SJSA1 (cell line): ENCODE measurements at regions not wholly inside any gene's neighbourhood (a gene's known extent, or its start where the extent isn't known, plus 50 kb on each side); places are given as distances from the start of the nearest gene placed in this dataset.
"Not testable (repeated sequence)": the region's sequence is repeated elsewhere in the genome, so short reads cannot be mapped to it uniquely, and the experiment has no call there.

Source experiments
- DNase-seq, 2 experiments: peaks; one replicate each; pipeline ENCODE4 v3.0.0-alpha.2; 2015 to 2020; ENCODE audit warnings: low spot score in 2 of 2, low read depth in 1 of 2
- H3K27ac ChIP-seq: fragments of 250-450 bp; sonication (Bioruptor Pico); 2 replicates; pipeline ENCODE4 v1.5.1; 2020; ENCODE audit warnings: mild to moderate bottlenecking, moderate library complexity
- H3K27me3 ChIP-seq: fragments of 250-450 bp; sonication (Bioruptor Pico); replicated peaks from 2 replicates; pipeline ENCODE4 v1.5.1; 2020; ENCODE audit warnings: mild to moderate bottlenecking, moderate library complexity
- H3K36me3 ChIP-seq: fragments of 250-450 bp; sonication (Bioruptor Pico); 2 replicates; pipeline ENCODE4 v1.5.1; 2020; ENCODE audit warnings: mild to moderate bottlenecking
- H3K4me1 ChIP-seq: fragments of 250-450 bp; sonication (Bioruptor Pico); replicated peaks from 2 replicates; pipeline ENCODE4 v1.6.1; 2021; ENCODE audit warnings: mild to moderate bottlenecking
- H3K4me3 ChIP-seq: fragments of 250-450 bp; sonication (Bioruptor Pico); 2 replicates; pipeline ENCODE4 v1.5.1; 2020; ENCODE audit warnings: mild to moderate bottlenecking
- H3K9me3 ChIP-seq: fragments of 250-450 bp; sonication (Bioruptor Pico); replicated peaks from 2 replicates; pipeline ENCODE4 v1.5.1; 2020; ENCODE audit warnings: mild to moderate bottlenecking

GRCh38 chr12:23099604-23100003, 474.6 kb downstream of the ETNK1 start:
- no peaks in the 10 kb centered on the region for H3K9me3 ChIP-seq
- no peaks in the 10 kb centered on the region; the same call in 1 of the 2 replicates for H3K27me3 ChIP-seq
- no peaks in the 10 kb centered on the region for H3K4me1 ChIP-seq
- no peaks in the 10 kb centered on the region for H3K36me3 ChIP-seq
- no peak overlapping the region for H3K4me3 ChIP-seq
- no peak for DNase-seq
- no peak overlapping the region for H3K27ac ChIP-seq

- no peak overlapping the region for H3K4me3 ChIP-seq
- no peaks in the 10 kb centered on the region; the same call in 1 of the 2 replicates for H3K27me3 ChIP-seq
- no peaks in the 10 kb centered on the region for H3K9me3 ChIP-seq
- DNase-seq, result no peak
- H3K4me1 ChIP-seq, result no peaks in the 10 kb centered on the region
- H3K36me3 ChIP-seq, result no peaks in the 10 kb centered on the region
- no peak overlapping the region for H3K27ac ChIP-seq
Observed at GRCh38 chr12:23108957-23109356, 484.0 kb downstream of the ETNK1 start.

GRCh38 chr12:23113781-23114180, 488.8 kb downstream of the ETNK1 start:
- Histone ChIP-seq H3K4me3 (no peak overlapping the region), H3K36me3 (no peaks in the 10 kb centered on the region), H3K9me3 (no peaks in the 10 kb centered on the region), H3K27me3 (0 out of 2 replicates have a peak, but pooled peaks cover 3% of the 10 kb centered on the region), H3K27ac (no peak overlapping the region), H3K4me1 (no peaks in the 10 kb centered on the region)
- no peak for DNase-seq

- no peaks in the 10 kb centered on the region for H3K4me1 ChIP-seq
- H3K4me3 ChIP-seq, result no peak overlapping the region
- H3K9me3 ChIP-seq, result no peaks in the 10 kb centered on the region
- no peaks in the 10 kb centered on the region for H3K36me3 ChIP-seq
- DNase-seq, result no peak
- 0 out of 2 replicates have a peak, but pooled peaks cover 3% of the 10 kb centered on the region for H3K27me3 ChIP-seq
- no peak overlapping the region for H3K27ac ChIP-seq
Observed at GRCh38 chr12:23115984-23116383, 491.0 kb downstream of the ETNK1 start.

- H3K27ac ChIP-seq, result no peak overlapping the region
- no peaks in the 10 kb centered on the region for H3K36me3 ChIP-seq
- H3K4me3 ChIP-seq, result no peak overlapping the region
- no peaks in the 10 kb centered on the region for H3K9me3 ChIP-seq
- H3K4me1 ChIP-seq, result no peaks in the 10 kb centered on the region
- no peaks in the 10 kb centered on the region for H3K27me3 ChIP-seq
- DNase-seq, result no peak
Observed at GRCh38 chr12:23126794-23127193, 501.8 kb downstream of the ETNK1 start.

DNA sequence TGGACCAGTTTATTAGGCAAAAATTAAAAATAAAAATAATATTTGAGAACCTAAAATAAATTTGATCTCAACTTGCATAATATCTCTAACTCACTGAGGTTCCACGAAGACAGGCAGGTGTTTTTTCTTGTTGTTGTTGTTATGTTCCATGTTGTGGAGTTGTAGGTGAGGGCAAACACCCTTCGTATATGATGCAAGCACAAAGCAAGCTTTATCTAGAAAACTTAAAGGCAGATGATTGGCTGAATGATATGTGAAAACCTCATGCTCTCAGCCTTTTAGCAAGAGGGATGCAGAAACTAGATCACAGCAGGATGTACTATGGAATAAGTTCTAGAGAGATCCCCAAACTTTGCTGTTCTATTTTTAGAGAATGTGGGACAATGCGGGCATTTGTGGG, 502.7 kb downstream of the ETNK1 start:
- no peak overlapping the region for H3K4me3 ChIP-seq
- no peaks in the 10 kb centered on the region for H3K27me3 ChIP-seq
- no peaks in the 10 kb centered on the region for H3K9me3 ChIP-seq
- no peaks in the 10 kb centered on the region for H3K4me1 ChIP-seq
- no peaks in the 10 kb centered on the region for H3K36me3 ChIP-seq
- no peak overlapping the region for H3K27ac ChIP-seq
- no peak for DNase-seq

- DNase-seq, result no peak
- no peak overlapping the region for H3K27ac ChIP-seq
- no peaks in the 10 kb centered on the region for H3K27me3 ChIP-seq
- no peaks in the 10 kb centered on the region for H3K36me3 ChIP-seq
- H3K9me3 ChIP-seq, result no peaks in the 10 kb centered on the region
- no peaks in the 10 kb centered on the region for H3K4me1 ChIP-seq
- H3K4me3 ChIP-seq, result no peak overlapping the region
Observed at GRCh38 chr12:23128462-23128861, 503.5 kb downstream of the ETNK1 start.

DNA sequence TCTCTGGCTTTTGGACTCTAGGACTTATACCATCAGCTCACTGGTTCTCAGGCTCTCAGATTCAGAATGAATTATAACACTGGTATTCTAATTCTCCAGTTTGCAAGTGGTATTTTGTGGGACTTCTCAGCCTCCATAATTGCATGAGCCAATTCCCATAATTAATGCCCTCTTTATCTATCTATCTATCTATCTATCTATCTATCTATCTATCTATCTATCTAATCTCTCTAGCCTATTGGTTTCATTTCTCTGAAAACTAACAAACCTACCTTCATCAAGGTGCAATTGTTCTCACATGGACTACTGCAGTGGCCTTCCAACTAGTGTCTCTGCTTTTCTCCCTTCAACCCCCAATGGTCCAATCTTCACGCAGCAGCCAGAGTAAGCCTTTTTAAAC, 507.4 kb downstream of the ETNK1 start:
- Histone ChIP-seq H3K4me1 (no peaks in the 10 kb centered on the region), H3K27me3 (no peaks in the 10 kb centered on the region), H3K4me3 (no peak overlapping the region), H3K9me3 (no peaks in the 10 kb centered on the region), H3K36me3 (no peaks in the 10 kb centered on the region), H3K27ac (no peak overlapping the region)
- DNase-seq, result no peak

DNA sequence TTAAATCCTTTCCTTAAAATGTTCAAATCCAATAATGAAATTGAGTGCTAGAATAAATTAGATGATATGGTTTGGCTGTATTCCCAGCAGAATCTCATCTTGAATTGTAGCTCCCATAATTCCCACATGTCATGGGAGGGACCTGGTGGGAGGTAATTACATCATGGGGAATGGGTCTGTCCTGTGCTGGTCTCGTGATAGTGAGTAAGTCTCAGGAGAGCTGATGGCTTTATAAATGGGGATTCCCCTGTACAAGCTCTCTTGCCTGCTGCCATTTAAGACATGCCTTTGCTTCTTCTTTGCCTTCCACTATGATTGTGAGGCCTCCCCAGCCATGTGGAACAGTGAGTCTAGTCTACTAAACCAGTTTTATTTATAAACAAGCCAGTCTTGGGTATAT, 508.5 kb downstream of the ETNK1 start:
- Histone ChIP-seq H3K4me3 (no peak overlapping the region), H3K27me3 (no peaks in the 10 kb centered on the region), H3K9me3 (no peaks in the 10 kb centered on the region), H3K27ac (no peak overlapping the region), H3K4me1 (no peaks in the 10 kb centered on the region), H3K36me3 (no peaks in the 10 kb centered on the region)
- no peak for DNase-seq

DNA sequence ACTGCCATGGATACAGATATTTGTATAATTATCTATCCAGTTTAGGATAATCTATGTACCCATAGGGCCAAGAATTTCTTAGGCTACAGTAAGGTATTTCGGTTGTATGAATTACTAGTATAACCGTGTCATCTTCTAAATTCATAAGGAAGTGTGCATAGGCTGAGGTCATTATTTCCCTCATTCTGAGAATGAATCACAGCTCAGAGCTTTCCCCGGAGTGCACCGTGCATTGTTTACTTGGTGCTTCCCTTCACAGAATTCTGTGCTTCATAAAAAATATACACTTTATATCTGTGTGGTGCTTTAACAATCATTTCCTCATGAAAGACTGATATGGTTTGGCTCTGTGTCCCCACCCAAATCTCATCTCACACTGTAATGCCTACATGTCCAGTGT, 514.1 kb downstream of the ETNK1 start:
- Histone ChIP-seq H3K36me3 (no peaks in the 10 kb centered on the region), H3K27ac (no peak overlapping the region), H3K9me3 (no peaks in the 10 kb centered on the region), H3K4me1 (no peaks in the 10 kb centered on the region), H3K27me3 (no peaks in the 10 kb centered on the region), H3K4me3 (no peak overlapping the region)
- no peak for DNase-seq

GRCh38 chr12:23140710-23141109, 515.7 kb downstream of the ETNK1 start:
- Histone ChIP-seq H3K36me3 (no peaks in the 10 kb centered on the region), H3K9me3 (no peaks in the 10 kb centered on the region; the same call in 1 of the 2 replicates), H3K4me1 (no peaks in the 10 kb centered on the region), H3K4me3 (no peak overlapping the region), H3K27ac (no peak overlapping the region), H3K27me3 (no peaks in the 10 kb centered on the region)
- no peak for DNase-seq

DNA sequence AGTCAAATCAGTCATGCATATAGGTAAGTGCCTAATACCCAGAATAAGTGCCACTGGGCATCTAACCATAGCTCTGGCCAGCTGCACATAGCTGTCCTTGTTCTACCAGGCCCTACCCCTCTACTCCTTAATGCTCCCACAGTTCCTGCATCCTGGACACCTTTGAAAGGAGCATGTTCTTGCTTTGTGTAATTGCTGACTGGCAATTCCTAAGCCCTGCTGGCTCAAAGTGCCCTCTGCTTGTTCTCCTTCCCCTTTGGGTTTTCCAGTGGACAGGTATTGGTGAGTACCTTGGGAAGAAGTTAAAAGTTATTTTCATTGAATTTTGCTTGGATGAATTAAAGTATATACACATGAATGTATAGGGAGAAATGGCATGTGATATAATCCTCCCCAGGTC, 516.4 kb downstream of the ETNK1 start:
- H3K36me3 ChIP-seq, result no peaks in the 10 kb centered on the region
- no peak for DNase-seq
- H3K27ac ChIP-seq, result no peak overlapping the region
- H3K4me3 ChIP-seq, result no peak overlapping the region
- no peaks in the 10 kb centered on the region for H3K4me1 ChIP-seq
- no peaks in the 10 kb centered on the region; the same call in 1 of the 2 replicates for H3K9me3 ChIP-seq
- no peaks in the 10 kb centered on the region for H3K27me3 ChIP-seq

DNA sequence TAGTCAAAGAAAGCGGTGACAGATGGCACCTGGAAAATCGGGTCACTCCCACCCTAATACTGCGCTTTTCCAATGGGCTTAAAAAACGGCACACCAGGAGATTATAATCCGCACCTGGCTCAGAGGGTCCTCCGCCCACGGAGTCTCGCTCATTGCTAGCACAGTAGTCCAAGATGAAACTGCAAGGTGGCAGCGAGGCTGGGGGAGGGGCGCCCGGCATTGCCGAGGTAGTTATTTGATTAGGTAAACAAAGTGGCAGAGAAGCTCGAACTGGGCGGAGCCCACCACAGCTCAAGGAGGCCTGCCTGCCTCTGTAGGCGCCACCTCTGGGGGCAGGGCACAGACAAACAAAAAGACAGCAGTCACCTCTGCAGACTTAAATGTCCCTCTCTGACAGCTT, 521.1 kb downstream of the ETNK1 start:
- H3K36me3 ChIP-seq, H3K27me3 ChIP-seq, H3K4me3 ChIP-seq, H3K9me3 ChIP-seq, DNase-seq, H3K27ac ChIP-seq, H3K4me1 ChIP-seq: not testable (repeated sequence)

DNA sequence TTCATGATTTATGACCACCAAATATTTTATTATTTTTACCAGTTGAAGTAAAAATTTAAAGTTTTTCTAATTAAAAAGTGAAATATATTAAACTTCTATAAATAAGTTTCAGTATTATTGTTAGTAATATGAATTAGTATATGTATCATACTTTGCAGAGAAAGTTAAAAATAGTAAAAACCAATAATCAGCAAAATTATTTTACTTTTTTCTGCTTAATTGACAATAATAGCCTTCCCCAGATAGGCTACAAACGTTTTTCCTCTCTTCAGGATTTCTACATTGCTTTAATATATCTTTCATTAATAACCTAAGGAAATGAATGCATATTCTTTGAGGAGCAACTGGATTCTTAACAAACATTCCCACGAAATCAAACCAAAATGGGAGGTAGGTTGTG, 543.5 kb downstream of the ETNK1 start:
- H3K9me3 ChIP-seq, result no peaks in the 10 kb centered on the region
- no peaks in the 10 kb centered on the region for H3K36me3 ChIP-seq
- H3K27ac ChIP-seq, result no peak overlapping the region
- no peaks in the 10 kb centered on the region for H3K4me1 ChIP-seq
- H3K4me3 ChIP-seq, result no peak overlapping the region
- H3K27me3 ChIP-seq, result no peaks in the 10 kb centered on the region
- DNase-seq, result no peak

DNA sequence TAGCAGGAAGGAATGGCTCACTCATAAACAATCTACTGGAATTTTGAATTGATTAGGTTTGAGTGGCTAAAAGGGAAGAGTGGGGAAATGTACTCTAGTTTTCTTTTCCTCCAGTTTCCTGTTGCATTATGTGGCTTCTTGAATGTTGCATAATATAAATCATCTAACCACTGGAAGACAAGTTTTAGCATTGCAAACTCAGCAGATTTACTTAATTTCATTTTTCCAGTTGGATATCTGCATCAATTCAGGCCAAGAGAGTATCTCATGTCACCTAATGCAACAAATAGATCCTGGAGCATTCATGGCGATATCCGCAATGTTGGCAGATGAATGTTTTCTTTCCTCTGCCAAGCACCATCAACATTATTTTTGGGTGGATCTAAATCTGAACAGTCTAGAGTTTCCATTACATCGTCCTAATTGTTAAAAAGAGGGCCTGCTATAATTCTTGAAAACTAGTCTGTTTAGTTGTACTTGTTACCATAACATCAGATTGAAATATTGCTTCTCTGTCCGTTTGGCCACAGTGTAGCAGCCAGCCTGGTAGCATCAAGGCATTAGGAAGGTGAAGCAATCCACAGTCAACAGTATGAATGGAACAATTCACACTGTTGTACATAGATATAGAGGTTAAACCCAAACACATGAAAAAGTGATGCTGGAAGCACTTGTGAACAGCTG, 544.2 kb downstream of the ETNK1 start:
- Histone ChIP-seq H3K4me3 (no peak overlapping the region), H3K4me1 (no peaks in the 10 kb centered on the region), H3K27ac (no peak overlapping the region), H3K36me3 (no peaks in the 10 kb centered on the region), H3K9me3 (no peaks in the 10 kb centered on the region), H3K27me3 (no peaks in the 10 kb centered on the region)
- no peak for DNase-seq
